Bronchial epithelial cell (primary cell): ENCODE measurements at regions not wholly inside any gene's neighbourhood (a gene's known extent, or its start where the extent isn't known, plus 50 kb on each side); places are given as distances from the start of the nearest gene placed in this dataset.
"Not testable (repeated sequence)": the region's sequence is repeated elsewhere in the genome, so short reads cannot be mapped to it uniquely, and the experiment has no call there.

Experiments used
- DNase-seq: peaks from one replicate; pipeline ENCODE4 v3.0.0-alpha.2; 2010; ENCODE audit warnings: low read depth
- FAIRE-seq: peaks from 2 replicates; lab custom pipeline; 2011; peaks lifted over from hg19 to GRCh38; lab: Jason Lieb, UNC
- H3K27me3 ChIP-seq: 2 replicates; pipeline ENCODE4 v1.5.1; 2011; ENCODE audit warnings: low read length; ENCODE audit not compliant: control insufficient read depth, insufficient read depth
- H3K36me3 ChIP-seq: 2 replicates; pipeline ENCODE4 v1.5.1; 2011; ENCODE audit warnings: low read length; ENCODE audit not compliant: control insufficient read depth, insufficient read depth
- H3K4me3 ChIP-seq: 2 replicates; pipeline ENCODE4 v1.5.1; 2011; ENCODE audit warnings: mild to moderate bottlenecking, low read depth, low read length, control low read depth
- CTCF ChIP-seq: IDR thresholded peaks from 2 replicates; pipeline ENCODE4 v1.5.1; 2011; ENCODE audit warnings: mild to moderate bottlenecking, moderate library complexity, low read length, control low read depth, inconsistent platforms; ENCODE audit not compliant: insufficient read depth, severe bottlenecking

DNA sequence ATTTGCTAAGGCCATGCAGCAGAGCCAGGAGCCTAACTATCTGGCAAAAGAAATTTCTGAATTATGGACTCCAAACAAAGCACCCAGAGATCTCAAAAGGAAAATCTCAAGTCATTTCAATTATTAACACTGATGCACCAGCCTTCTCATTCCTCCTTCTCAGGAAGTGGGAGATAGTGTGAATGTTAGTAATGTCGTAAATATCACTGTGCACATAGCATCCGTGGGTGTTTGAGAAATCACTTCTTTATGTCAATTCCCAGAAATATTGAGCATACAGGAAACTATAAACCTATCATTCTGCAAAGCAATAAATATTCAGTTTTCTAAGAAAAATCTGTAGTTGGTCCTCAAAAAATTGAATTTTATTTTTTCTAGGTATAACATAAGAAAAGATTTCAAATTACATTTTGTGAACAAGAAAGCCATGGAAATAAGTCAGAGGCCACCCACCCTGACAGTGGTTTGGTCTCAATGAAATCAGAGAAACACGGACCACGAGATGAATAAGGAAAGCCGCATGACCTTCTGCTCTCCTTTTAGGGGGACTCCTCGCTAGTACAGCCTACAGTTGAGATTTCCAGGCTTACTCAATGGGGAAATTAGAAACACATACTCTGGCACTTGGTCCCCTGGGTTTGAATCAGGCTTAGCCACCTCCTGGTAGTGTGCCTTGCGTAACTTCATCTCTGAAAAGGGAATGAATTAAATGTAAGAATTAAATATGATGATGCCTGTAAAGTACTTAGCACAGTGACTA lies 120.6 kb downstream of the DIRAS2 start:
- no peak for TF ChIP-seq CTCF
- H3K36me3 ChIP-seq = no peaks in the 10 kb centered on the region
- no peaks in the 10 kb centered on the region for H3K27me3 ChIP-seq
- no peak overlapping the region for H3K4me3 ChIP-seq
- FAIRE-seq (no peak), DNase-seq (no peak)

- Histone ChIP-seq H3K36me3 (no peaks in the 10 kb centered on the region), H3K27me3 (no peaks in the 10 kb centered on the region), H3K4me3 (no peak overlapping the region)
- no peak for TF ChIP-seq CTCF
- DNase-seq (no peak), FAIRE-seq (no peak)
Observed at GRCh38 chr9:90523958-90524357, 118.7 kb downstream of the DIRAS2 start.

DNA sequence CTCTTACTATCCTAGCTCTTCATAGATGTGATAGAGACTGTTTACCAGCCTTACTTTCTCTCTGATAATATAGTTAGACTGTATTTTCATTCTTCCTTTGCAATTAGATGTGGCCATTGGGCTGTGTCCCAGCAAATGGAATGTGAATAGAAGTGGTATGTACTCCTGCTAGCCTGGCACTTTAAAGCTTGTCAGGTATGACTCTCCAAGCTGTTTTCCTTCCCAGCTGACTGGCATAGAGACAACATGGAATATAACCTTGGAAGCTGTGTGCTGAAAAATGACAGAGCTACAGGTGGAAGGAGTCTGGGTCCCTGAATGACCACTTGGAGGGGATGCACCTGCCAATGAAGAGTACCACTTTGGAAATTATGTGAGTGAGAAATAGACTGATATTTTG lies 116.2 kb downstream of the DIRAS2 start:
- Histone ChIP-seq H3K36me3 (no peaks in the 10 kb centered on the region), H3K27me3 (no peaks in the 10 kb centered on the region), H3K4me3 (no peak overlapping the region)
- DNase-seq (no peak), FAIRE-seq (no peak)
- no peak for TF ChIP-seq CTCF

DNA sequence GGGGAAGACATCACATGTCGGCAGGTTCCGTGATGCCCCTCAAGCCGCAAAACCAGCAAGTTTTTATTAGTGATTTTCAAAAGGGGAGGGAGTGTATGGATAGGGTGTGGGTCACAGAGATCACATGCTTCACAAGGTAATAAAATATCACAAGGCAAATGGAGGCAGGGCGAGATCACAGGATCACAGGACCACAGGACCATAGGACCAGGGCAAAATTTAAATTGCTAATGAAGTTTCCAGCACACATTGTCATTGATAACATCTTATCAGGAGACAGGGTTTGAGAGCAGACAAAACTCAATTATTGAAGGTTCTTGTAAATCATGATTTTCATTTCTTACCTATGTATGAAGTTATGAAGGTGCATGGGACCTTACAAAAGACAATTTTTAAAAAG lies 106.5 kb downstream of the DIRAS2 start:
- not testable (repeated sequence) for FAIRE-seq, H3K27me3 ChIP-seq, H3K4me3 ChIP-seq, DNase-seq, H3K36me3 ChIP-seq

DNA sequence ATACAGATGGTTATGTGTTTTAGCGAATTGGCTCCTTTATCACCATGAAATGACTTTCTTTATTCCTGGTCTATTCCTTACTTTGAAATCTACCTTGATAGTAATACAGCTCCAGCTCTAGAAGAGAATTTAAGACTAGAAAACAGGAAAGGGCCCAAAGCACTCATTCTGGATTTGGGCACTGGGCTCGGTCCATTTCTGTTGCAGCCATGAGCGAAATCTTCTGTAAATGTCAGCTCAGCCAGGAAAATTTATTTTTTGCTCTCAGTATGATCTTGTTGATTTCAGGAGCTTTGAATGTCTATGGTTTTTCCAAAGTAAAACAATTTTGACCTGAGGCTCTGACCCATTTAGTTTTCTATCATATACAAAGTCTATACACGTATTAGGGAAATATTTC lies 104.1 kb downstream of the DIRAS2 start:
- H3K27me3 ChIP-seq = no peaks in the 10 kb centered on the region
- FAIRE-seq (no peak), DNase-seq (no peak)
- no peak overlapping the region for H3K4me3 ChIP-seq
- no peaks in the 10 kb centered on the region for H3K36me3 ChIP-seq
- no peak for TF ChIP-seq CTCF

- Histone ChIP-seq H3K4me3 (no peak overlapping the region), H3K36me3 (no peaks in the 10 kb centered on the region), H3K27me3 (no peaks in the 10 kb centered on the region)
- no peak for FAIRE-seq
- no peak for DNase-seq
- TF ChIP-seq CTCF = no peak
Observed at GRCh38 chr9:90539286-90539685, 103.3 kb downstream of the DIRAS2 start.
